ENCODE measurements at regions not wholly inside any gene's neighbourhood (a gene's known extent, or its start where the extent isn't known, plus 50 kb on each side); places are given as distances from the start of the nearest gene placed in this dataset.
A peak's percentile ranks its signal among the peaks of the same experiment; 100 is the strongest.

- 43% methylated on average over 2 of the region's 2 CpGs; no CpG with 5 or more reads in 1 of the 2 experiments for WGBS, 2 experiments (ENCODE audit: extremely low coverage in 1 of 2, insufficient coverage in 1 of 2, insufficient read length in 1 of 2, insufficient replicate concordance in 2 of 2, low coverage in 1 of 2, low lambda C conversion rate in 2 of 2, missing lambda C conversion rate in 1 of 2)
- H2BK5ac ChIP-seq (ENCODE audit: low read depth, low read length), result no peak overlapping the region
- no peak for TF ChIP-seq EGR1 (IDR thresholded peaks at IDR 0.05; ENCODE audit: borderline replicate concordance, low read depth, low read length)
- TF ChIP-seq BRCA1 (IDR thresholded peaks at IDR 0.05; ENCODE audit: low read depth, low read length), result no peak
- no peak for TF ChIP-seq JUN (IDR thresholded peaks at IDR 0.05; ENCODE audit: low read depth, low read length)
- no peak for TF ChIP-seq HDAC2 (IDR thresholded peaks at IDR 0.05; ENCODE audit: borderline replicate concordance in 1 of 2, low read depth in 2 of 2, low read length in 2 of 2)
- TF ChIP-seq RXRA (IDR thresholded peaks at IDR 0.05; ENCODE audit: insufficient read depth, low read depth, low read length), result no peak
- no peak for TF ChIP-seq KDM5A (IDR thresholded peaks at IDR 0.05; ENCODE audit: low read length)
- TF ChIP-seq JUND (IDR thresholded peaks at IDR 0.05; ENCODE audit: low read length), result no peak
- TF ChIP-seq TCF12 (IDR thresholded peaks at IDR 0.05; ENCODE audit: low read depth, low read length), result no peak
- TF ChIP-seq CTBP2 (IDR thresholded peaks at IDR 0.05; ENCODE audit: borderline replicate concordance, insufficient read depth, insufficient read length, low read length), result no peak
- no peak for TF ChIP-seq POLR2A (IDR thresholded peaks at IDR 0.05; ENCODE audit: control extremely low read depth in 1 of 2, low read depth in 2 of 2, low read length in 2 of 2)
- no peak for TF ChIP-seq EP300 (IDR thresholded peaks at IDR 0.05; ENCODE audit: borderline replicate concordance in 1 of 2, low read depth in 2 of 2, low read length in 2 of 2)
- TF ChIP-seq POLR2AphosphoS5 (IDR thresholded peaks at IDR 0.05; ENCODE audit: low read depth, low read length), result no peak
- TF ChIP-seq SP4 (IDR thresholded peaks at IDR 0.05; ENCODE audit: low read length), result no peak
- TF ChIP-seq USF2 (IDR thresholded peaks at IDR 0.05; ENCODE audit: low read length), result no peak
- TF ChIP-seq SP1 (IDR thresholded peaks at IDR 0.05; ENCODE audit: low read depth, low read length), result no peak
Observed at GRCh38 chr4:30904215-30904555, 184.0 kb downstream of the PCDH7 start.

More at GRCh38 chr4:30904215-30904555, 184.0 kb downstream of the PCDH7 start:
- H4K8ac ChIP-seq (ENCODE audit: extremely low read depth, insufficient read depth, low read length), result no peak overlapping the region
- peak; percentile 57 for FAIRE-seq
- H3K9ac ChIP-seq (replicated peaks in 1 of 4; ENCODE audit: extremely low read depth in 1 of 4, low read depth in 3 of 4, low read length in 3 of 4), result no peak overlapping the region
- POLR2A ChIA-PET (ENCODE audit: partially characterized antibody), result no interaction called here
- H2BK15ac ChIP-seq (ENCODE audit: low read length), result no peak overlapping the region
- H3K4me3 ChIP-seq (ENCODE audit: extremely low read depth in 1 of 4, insufficient read depth in 2 of 4, low read depth in 3 of 4, low read length in 4 of 4), result peak overlapping the region in 1 of 4 experiments; percentile 28; a peak in 1 of 8 replicates
- no peak overlapping the region for H2BK120ac ChIP-seq (replicated peaks; ENCODE audit: low read depth, low read length)
- H3K4me1 ChIP-seq (replicated peaks in 1 of 4; ENCODE audit: control insufficient read depth in 3 of 4, insufficient read depth in 4 of 4, low read length in 3 of 4), result peaks cover 0 to 11% (median 1%) of the 10 kb centered on the region in 4 experiments; a peak in 1 of 7 replicates
- H3K14ac ChIP-seq (ENCODE audit: insufficient read length), result no peak overlapping the region
- H3K4me2 ChIP-seq (ENCODE audit: insufficient read depth in 1 of 2, low read depth in 2 of 2, low read length in 2 of 2), result no peak overlapping the region; a peak in 1 of 4 replicates
- no peak overlapping the region for H4K91ac ChIP-seq (replicated peaks; ENCODE audit: insufficient read length, low read length)
- H3K23ac ChIP-seq (ENCODE audit: insufficient read length), result no peak overlapping the region
- H3K27me3 ChIP-seq (replicated peaks in 1 of 4; ENCODE audit: control insufficient read depth in 3 of 4, extremely low read depth in 1 of 4, insufficient read depth in 3 of 4, low read length in 3 of 4), result no peaks in the 10 kb centered on the region
- H3K18ac ChIP-seq (ENCODE audit: extremely low read depth, low read length), result no peak overlapping the region
- H3K23me2 ChIP-seq (ENCODE audit: low read depth, low read length), result no peaks in the 10 kb centered on the region
- H3K79me1 ChIP-seq (ENCODE audit: low read depth, low read length), result no peaks in the 10 kb centered on the region
- no peak overlapping the region for H2BK20ac ChIP-seq (ENCODE audit: low read length)
- H3K36me3 ChIP-seq (ENCODE audit: control insufficient read depth in 2 of 4, insufficient read depth in 4 of 4, low read length in 3 of 4), result no peaks in the 10 kb centered on the region
- no peak for DNase-seq (ENCODE audit: low read depth in 1 of 2, low spot score in 2 of 2)
- 0 out of 4 replicates have a peak, but pooled peaks cover 0 to 3% of the 10 kb centered on the region in 2 experiments for H3K9me3 ChIP-seq (ENCODE audit: insufficient read depth in 2 of 2, low read depth in 1 of 2, low read length in 1 of 2)
- H3K56ac ChIP-seq (replicated peaks; ENCODE audit: insufficient read length, low read depth, low read length), result no peak overlapping the region
- no peak overlapping the region for H4K5ac ChIP-seq (ENCODE audit: insufficient read length, low read depth, low read length)
- H4K20me1 ChIP-seq (replicated peaks in 1 of 2; ENCODE audit: control insufficient read depth in 1 of 2, insufficient read depth in 2 of 2, low read length in 2 of 2), result no peaks in the 10 kb centered on the region
- H3K27ac ChIP-seq (ENCODE audit: low read depth, low read length), result no peak overlapping the region
- no peak overlapping the region for H2AK5ac ChIP-seq (ENCODE audit: low read depth, low read length)
- H2AFZ ChIP-seq (ENCODE audit: low read length), result no peak overlapping the region
- CTCF ChIA-PET (ENCODE audit: partially characterized antibody), result interaction anchor here (0.6 to 1.6 kb wide), 2 partner anchors 12 to 83 kb away, joined by 3 read pairs; no protein-coding TSS in a partner anchor
- H3K4ac ChIP-seq (replicated peaks; ENCODE audit: insufficient read length, low read depth, low read length), result no peak overlapping the region
- H2BK12ac ChIP-seq (ENCODE audit: low read depth, low read length), result no peak overlapping the region
- no peaks in the 10 kb centered on the region for H3K79me2 ChIP-seq (ENCODE audit: control insufficient read depth in 1 of 2, insufficient read depth in 2 of 2, low read length in 2 of 2)
